Testis (tissue), 2 donors: ENCODE measurements at regions not wholly inside any gene's neighbourhood (a gene's known extent, or its start where the extent isn't known, plus 50 kb on each side); places are given as distances from the start of the nearest gene placed in this dataset.

Source experiments
- POLR2A ChIP-seq: fragments of 450-650 bp; IDR thresholded peaks from one replicate; pipeline ENCODE4 v1.6.1; 2017; ENCODE audit warnings: antibody characterized with exemption, mild to moderate bottlenecking, moderate library complexity
- TF ChIP-seq, protein P1 (sequence below), 3 experiments: fragments of 450-650 bp in 2 of 3; fragments of 200-600 bp in 1 of 3; sonication (generic) in 1 of 3; IDR thresholded peaks; one replicate each; pipeline ENCODE4 v1.5.1; 2016 to 2019; ENCODE audit warnings: antibody characterized with exemption in 3 of 3, mild to moderate bottlenecking in 2 of 3, moderate library complexity in 1 of 3

DNA sequence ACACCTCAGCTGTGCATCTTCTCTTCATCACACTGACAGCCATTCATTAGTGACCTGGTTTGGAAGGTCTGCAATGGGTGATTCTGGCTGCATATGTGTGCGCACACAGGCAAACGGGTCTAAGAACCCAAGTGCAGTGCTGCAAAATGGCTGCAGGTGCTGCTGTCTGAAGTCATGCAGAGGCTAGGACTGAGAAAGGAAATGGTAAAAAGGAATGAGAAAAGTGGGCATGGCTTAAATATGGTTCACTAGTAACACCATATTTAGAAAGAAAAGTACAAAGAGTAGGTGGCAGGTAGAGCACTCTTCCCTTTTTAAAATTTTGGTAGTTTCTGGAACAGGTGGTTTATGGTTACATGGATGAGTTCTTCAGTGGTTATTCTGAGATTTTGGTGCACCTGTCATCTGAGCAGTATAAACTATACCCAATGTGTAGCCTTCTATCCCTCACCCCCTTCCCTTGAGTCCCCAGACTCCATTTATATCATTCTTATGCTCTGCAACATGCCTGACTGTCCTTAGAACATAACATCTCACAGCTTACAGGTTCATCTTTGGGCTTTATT, 78.4 kb downstream of the CCNG2 start:
- TF ChIP-seq, protein P1, sequence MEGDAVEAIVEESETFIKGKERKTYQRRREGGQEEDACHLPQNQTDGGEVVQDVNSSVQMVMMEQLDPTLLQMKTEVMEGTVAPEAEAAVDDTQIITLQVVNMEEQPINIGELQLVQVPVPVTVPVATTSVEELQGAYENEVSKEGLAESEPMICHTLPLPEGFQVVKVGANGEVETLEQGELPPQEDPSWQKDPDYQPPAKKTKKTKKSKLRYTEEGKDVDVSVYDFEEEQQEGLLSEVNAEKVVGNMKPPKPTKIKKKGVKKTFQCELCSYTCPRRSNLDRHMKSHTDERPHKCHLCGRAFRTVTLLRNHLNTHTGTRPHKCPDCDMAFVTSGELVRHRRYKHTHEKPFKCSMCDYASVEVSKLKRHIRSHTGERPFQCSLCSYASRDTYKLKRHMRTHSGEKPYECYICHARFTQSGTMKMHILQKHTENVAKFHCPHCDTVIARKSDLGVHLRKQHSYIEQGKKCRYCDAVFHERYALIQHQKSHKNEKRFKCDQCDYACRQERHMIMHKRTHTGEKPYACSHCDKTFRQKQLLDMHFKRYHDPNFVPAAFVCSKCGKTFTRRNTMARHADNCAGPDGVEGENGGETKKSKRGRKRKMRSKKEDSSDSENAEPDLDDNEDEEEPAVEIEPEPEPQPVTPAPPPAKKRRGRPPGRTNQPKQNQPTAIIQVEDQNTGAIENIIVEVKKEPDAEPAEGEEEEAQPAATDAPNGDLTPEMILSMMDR (IDR thresholded peaks at IDR 0.05): no peak
- TF ChIP-seq POLR2A: no peak
